WTC11 (cell line): ENCODE measurements at regions not wholly inside any gene's neighbourhood (a gene's known extent, or its start where the extent isn't known, plus 50 kb on each side); places are given as distances from the start of the nearest gene placed in this dataset.

Source experiments
- ATAC-seq: fragments of 200-7000 bp; cut with Tn5 transposase; 2 replicates; pipeline ENCODE4 v1.10.0; 2021; ENCODE audit warnings: mild to moderate bottlenecking, moderate library complexity
- CTCF ChIA-PET: fragments of 300-600 bp; sonication (Branson Sonifier 250); formaldehyde crosslinking; loops from one replicate; lab custom pipeline; 2021; ENCODE audit warnings: antibody characterized with exemption; lab: Charles Lee
- POLR2A ChIA-PET: fragments of 350-600 bp; sonication (Branson Sonifier 250); formaldehyde crosslinking; loops from one replicate; lab custom pipeline; 2021; ENCODE audit warnings: antibody characterized with exemption; lab: Charles Lee
- DNase-seq: peaks from one replicate; pipeline ENCODE4 v3.0.0; 2021; ENCODE audit warnings: low spot score
- H3K27ac Mint-ChIP-seq: 2 replicates; pipeline ENCODE4 v1.8.0; 2021; ENCODE audit warnings: mixed read lengths
- H3K27me3 Mint-ChIP-seq: 2 replicates; pipeline ENCODE4 v1.8.0; 2021; ENCODE audit warnings: low read depth, mild to moderate bottlenecking, moderate library complexity, mixed read lengths
- H3K36me3 Mint-ChIP-seq: 2 replicates; pipeline ENCODE4 v1.8.0; 2021; ENCODE audit warnings: mixed read lengths
- H3K4me1 Mint-ChIP-seq: 2 replicates; pipeline ENCODE4 v1.8.0; 2022; ENCODE audit warnings: mixed read lengths
- H3K4me3 Mint-ChIP-seq: 2 replicates; pipeline ENCODE4 v1.8.0; 2021; ENCODE audit warnings: mild to moderate bottlenecking, moderate library complexity, mixed read lengths
- H3K9me3 Mint-ChIP-seq: 2 replicates; pipeline ENCODE4 v1.8.0; 2021; ENCODE audit warnings: mixed read lengths
- ATF1 ChIP-seq: sonication (generic); formaldehyde crosslinking; IDR thresholded peaks from 2 replicates; pipeline ENCODE4 v1.8.1; 2023; ENCODE audit warnings: mild to moderate bottlenecking, moderate library complexity, missing genetic modification reagents
- CTCF ChIP-seq: fragments of 200-600 bp; IDR thresholded peaks from 2 replicates; pipeline ENCODE4 v1.8.0; 2022; ENCODE audit warnings: antibody characterized with exemption
- E2F1 ChIP-seq: sonication (generic); formaldehyde crosslinking; IDR thresholded peaks from 2 replicates; pipeline ENCODE4 v1.8.0; 2022; ENCODE audit warnings: mild to moderate bottlenecking, missing genetic modification reagents
- E2F5 ChIP-seq: sonication (generic); formaldehyde crosslinking; IDR thresholded peaks from 2 replicates; pipeline ENCODE4 v1.8.1; 2022; ENCODE audit warnings: mild to moderate bottlenecking, moderate library complexity, missing genetic modification reagents
- ESRRA ChIP-seq: sonication (generic); formaldehyde crosslinking; IDR thresholded peaks from 2 replicates; pipeline ENCODE4 v1.8.1; 2022; ENCODE audit warnings: mild to moderate bottlenecking, missing genetic modification reagents, borderline replicate concordance
- ETV6 ChIP-seq: sonication (generic); formaldehyde crosslinking; IDR thresholded peaks from 2 replicates; pipeline ENCODE4 v1.8.1; 2022; ENCODE audit warnings: mild to moderate bottlenecking, missing genetic modification reagents
- FOXP1 ChIP-seq: sonication (generic); formaldehyde crosslinking; IDR thresholded peaks from 2 replicates; pipeline ENCODE4 v1.8.0; 2022; ENCODE audit warnings: missing genetic modification reagents, mild to moderate bottlenecking, moderate library complexity, borderline replicate concordance
- FOXP4 ChIP-seq: sonication (generic); formaldehyde crosslinking; IDR thresholded peaks from 2 replicates; pipeline ENCODE4 v1.8.0; 2022; ENCODE audit warnings: mild to moderate bottlenecking, missing genetic modification reagents
- GABPB1 ChIP-seq: sonication (generic); formaldehyde crosslinking; IDR thresholded peaks from 2 replicates; pipeline ENCODE4 v1.8.1; 2023; ENCODE audit warnings: mild to moderate bottlenecking, missing genetic modification reagents
- IRF2 ChIP-seq: sonication (generic); formaldehyde crosslinking; IDR thresholded peaks from 2 replicates; pipeline ENCODE4 v1.8.0; 2022; ENCODE audit warnings: low read depth, missing genetic modification reagents, borderline replicate concordance
- MAX ChIP-seq: sonication (generic); formaldehyde crosslinking; IDR thresholded peaks from 2 replicates; pipeline ENCODE4 v1.8.0; 2022; ENCODE audit warnings: mild to moderate bottlenecking, missing genetic modification reagents
- MXD4 ChIP-seq: fragments of 250-450 bp; sonication (Bioruptor Pico); IDR thresholded peaks from 2 replicates; pipeline ENCODE4 v1.8.0; 2021; ENCODE audit warnings: mild to moderate bottlenecking, moderate library complexity, borderline replicate concordance
- PRRX2 ChIP-seq: fragments of 250-450 bp; sonication (Bioruptor Pico); IDR thresholded peaks from 2 replicates; pipeline ENCODE4 v1.8.0; 2021; ENCODE audit warnings: mild to moderate bottlenecking
- SOX15 ChIP-seq: fragments of 250-450 bp; sonication (Bioruptor Pico); IDR thresholded peaks from 2 replicates; pipeline ENCODE4 v1.9.0; 2021; ENCODE audit warnings: mild to moderate bottlenecking
- TEAD4 ChIP-seq: sonication (generic); formaldehyde crosslinking; IDR thresholded peaks from 2 replicates; pipeline ENCODE4 v1.8.0; 2022; ENCODE audit warnings: mild to moderate bottlenecking, missing genetic modification reagents
- ZNF317 ChIP-seq: sonication (generic); formaldehyde crosslinking; IDR thresholded peaks from 2 replicates; pipeline ENCODE4 v1.8.1; 2023; ENCODE audit warnings: low read depth, mild to moderate bottlenecking, moderate library complexity, missing genetic modification reagents, borderline replicate concordance
- ZNF423 ChIP-seq: fragments of 250-450 bp; sonication (Bioruptor Pico); IDR thresholded peaks from 2 replicates; pipeline ENCODE4 v2.1.2; 2022; ENCODE audit warnings: mild to moderate bottlenecking, moderate library complexity
- ZNF512 ChIP-seq: sonication (generic); formaldehyde crosslinking; IDR thresholded peaks from 2 replicates; pipeline ENCODE4 v1.8.1; 2022; ENCODE audit warnings: missing genetic modification reagents, borderline replicate concordance

GRCh38 chrX:69066021-69066757 lies 99.1 kb downstream of the PJA1 start:
- ATAC-seq (no peak), DNase-seq (no peak)
- Mint-ChIP-seq H3K9me3 (no peaks in the 10 kb centered on the region), H3K27me3 (peaks cover 6% of the 10 kb centered on the region), H3K4me1 (peaks cover 4% of the 10 kb centered on the region), H3K36me3 (no peaks in the 10 kb centered on the region), H3K4me3 (no peak overlapping the region), H3K27ac (no peak overlapping the region)
- ChIA-PET POLR2A (no interaction called here), CTCF (interaction anchor here (0.7 kb wide), 1 partner anchor 156 kb away, joined by 3 read pairs; no protein-coding TSS in a partner anchor)
- TF ChIP-seq E2F1 (CRISPR knock-in tag) (no peak), IRF2 (CRISPR knock-in tag) (no peak), FOXP1 (CRISPR knock-in tag) (no peak), ZNF512 (CRISPR knock-in tag) (no peak), ZNF423 (CRISPR knock-in tag) (no peak), SOX15 (CRISPR knock-in tag) (no peak), MXD4 (CRISPR knock-in tag) (no peak), TEAD4 (CRISPR knock-in tag) (no peak), E2F5 (CRISPR knock-in tag) (no peak), ESRRA (no peak), ETV6 (CRISPR knock-in tag) (no peak)

GRCh38 chrX:69065451-69065850 lies 99.8 kb downstream of the PJA1 start:
- no peak for ATAC-seq
- TF ChIP-seq ZNF512 (CRISPR knock-in tag) (no peak), PRRX2 (CRISPR knock-in tag) (no peak), ZNF317 (CRISPR knock-in tag) (no peak), FOXP4 (CRISPR knock-in tag) (no peak), GABPB1 (no peak), CTCF (no peak), MAX (CRISPR knock-in tag) (no peak), ATF1 (no peak)

More at GRCh38 chrX:69065451-69065850, 99.8 kb downstream of the PJA1 start:
- Mint-ChIP-seq H3K36me3 (no peaks in the 10 kb centered on the region), H3K4me3 (no peak overlapping the region), H3K4me1 (no peaks in the 10 kb centered on the region), H3K9me3 (no peaks in the 10 kb centered on the region), H3K27ac (no peak overlapping the region), H3K27me3 (peaks cover 6% of the 10 kb centered on the region)
- POLR2A ChIA-PET = interaction anchor here (1.1 kb wide), 1 partner anchor 29 kb away, joined by 4 read pairs; no protein-coding TSS in a partner anchor
- no peak for DNase-seq
- CTCF ChIA-PET = interaction anchor here (2.2 kb wide), 1 partner anchor 238 kb away, joined by 8 read pairs; no protein-coding TSS in a partner anchor
